RPMI8226 (cell line): ENCODE measurements at regions not wholly inside any gene's neighbourhood (a gene's known extent, or its start where the extent isn't known, plus 50 kb on each side); places are given as distances from the start of the nearest gene placed in this dataset.

Experiments
- DNase-seq: peaks from one replicate; pipeline ENCODE4 v3.0.0-alpha.2; 2015

DNA sequence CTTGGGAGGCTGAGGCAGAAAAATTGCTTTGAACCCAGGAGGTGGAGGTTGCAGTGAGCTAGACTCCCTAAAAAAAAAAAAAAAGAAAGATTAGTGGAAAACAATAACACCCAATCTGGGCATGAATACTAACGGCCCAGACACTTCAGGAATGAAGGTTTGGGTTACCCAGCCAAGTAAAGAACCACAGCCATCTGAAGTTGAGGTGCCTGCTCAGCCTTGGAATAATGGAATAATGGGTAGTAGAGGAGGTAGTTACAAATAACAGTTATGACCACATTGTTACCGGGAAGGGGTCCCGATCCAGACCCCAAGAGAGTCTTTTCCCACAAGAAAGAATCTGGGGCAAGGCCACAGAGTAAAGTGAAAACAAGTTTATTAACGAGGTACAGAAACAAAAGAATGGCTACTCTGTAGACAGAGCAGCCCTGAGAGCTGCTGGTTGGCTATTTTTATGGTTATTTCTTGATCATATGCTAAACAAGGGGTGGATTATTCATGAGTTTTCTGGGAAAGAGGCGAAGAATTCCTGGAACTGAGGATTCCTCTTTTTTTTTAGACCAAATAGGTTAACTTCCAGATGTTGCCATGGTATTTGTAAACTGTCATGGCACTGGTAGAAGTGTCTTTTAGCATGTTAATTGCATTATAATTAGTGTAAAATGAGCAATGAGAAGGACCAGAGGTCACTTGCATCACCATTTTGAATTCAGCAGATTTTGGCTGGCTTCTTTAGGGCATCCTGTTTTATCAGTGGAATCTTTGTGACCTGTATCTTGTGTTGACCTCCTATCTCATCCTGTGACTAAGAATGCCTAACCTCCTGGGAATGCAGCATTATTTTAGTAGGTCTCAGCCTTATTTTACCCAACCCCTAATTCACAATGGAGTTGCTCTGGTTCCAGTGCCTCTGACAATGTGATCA, 96.2 kb upstream of the HAAO start:
- no peak for DNase-seq

DNA sequence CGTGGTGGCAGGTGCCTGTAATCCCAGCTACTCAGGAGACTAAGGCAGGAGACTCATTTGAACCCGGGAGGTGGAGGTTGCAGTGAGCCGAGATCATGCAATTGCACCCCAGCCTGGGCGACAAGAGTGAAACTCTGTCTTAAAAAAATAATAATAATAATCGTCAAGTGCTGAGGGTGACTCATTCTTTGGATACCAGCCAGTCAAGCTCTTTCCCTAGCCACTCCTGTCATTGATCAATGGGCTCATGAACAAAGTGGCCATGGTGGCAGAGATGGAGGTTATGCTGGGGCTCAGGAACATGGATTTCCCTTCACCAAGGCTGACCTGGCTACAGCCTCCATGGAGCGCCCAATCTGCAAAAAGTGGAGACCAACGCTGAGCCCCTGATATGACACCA, 94.5 kb upstream of the HAAO start:
- no peak for DNase-seq

DNA sequence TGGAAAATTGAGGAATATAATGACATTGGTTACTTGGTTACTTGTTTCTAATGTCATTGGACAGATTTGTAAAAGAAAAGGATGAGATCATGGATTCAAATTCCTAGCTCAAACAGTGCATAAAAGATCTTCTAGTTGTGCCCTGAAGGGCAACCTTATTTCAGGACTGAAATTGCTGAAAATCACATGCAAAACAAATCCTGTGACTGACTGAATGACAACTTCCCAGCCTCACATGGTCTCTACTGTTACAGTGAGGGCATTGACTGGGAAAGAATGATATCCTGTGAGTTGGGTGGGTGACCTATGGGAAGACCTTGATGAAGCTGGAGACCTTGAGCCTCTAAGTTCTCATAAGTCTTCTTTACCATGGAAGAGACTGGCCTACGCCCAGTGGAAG, 90.4 kb upstream of the HAAO start:
- no peak for DNase-seq

DNA sequence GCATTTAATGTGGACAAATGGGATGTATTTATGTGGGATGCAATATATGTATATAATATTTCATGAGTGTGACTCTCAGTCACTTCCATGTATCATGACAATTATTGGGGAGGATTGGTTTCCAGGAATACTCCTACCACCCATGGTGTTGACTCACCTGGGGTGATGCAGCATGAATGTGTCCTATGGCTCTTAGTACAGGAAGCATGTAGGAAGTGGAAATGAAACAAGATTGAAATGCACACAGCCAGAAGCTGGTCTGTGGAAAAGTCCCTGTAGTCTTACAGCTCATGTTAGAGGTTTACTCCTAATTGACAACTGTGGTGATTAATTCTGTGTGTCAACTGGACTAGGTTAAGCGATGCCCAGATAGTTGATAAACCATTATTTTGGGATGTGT, 89.3 kb upstream of the HAAO start:
- DNase-seq, result no peak

DNA sequence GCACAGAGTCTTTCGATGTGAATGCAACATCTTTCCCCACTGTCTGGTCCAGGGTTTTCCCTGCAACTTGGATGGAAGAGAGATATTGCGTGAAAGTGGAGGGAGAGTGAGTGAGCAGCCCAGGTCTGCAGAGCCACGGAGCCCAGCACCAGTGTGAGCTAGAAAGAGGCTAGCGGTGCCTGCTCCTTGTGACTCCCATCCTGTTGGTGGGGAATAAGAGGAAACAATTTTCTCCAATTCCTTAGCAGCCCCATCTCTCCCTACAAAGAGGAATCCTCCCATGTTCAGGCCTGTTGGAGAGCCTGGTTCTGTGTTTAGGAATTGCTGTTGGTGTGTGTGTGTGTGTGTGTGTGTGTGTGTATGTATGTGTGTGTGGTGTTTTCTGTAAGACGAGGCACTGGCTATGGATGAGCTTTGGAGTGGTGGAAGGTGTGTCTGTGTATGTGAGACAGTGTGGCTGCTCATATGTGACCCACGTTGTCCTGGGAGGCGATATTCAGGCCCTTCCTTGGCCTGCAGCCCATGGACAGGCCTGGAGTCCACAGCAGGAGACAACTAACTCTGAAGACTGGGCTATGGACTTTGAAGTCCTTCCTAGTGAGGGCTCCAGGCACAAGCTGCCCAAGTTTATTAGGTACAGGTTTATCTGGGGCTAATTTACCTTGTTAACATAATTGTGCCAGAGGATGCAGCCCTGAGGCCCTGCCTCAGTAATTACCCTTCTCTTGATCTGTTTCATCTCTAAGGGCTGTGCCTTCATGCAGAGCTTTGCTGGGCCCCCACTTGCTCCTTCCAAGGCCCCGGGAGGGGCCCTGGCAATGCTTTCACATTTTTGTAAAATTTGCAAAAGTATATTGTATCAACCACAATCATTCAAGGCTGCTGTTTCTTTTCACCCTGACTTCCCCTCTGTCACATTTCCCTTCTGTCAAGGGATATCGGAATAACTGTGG, 88.6 kb upstream of the HAAO start:
- DNase-seq, result no peak

DNA sequence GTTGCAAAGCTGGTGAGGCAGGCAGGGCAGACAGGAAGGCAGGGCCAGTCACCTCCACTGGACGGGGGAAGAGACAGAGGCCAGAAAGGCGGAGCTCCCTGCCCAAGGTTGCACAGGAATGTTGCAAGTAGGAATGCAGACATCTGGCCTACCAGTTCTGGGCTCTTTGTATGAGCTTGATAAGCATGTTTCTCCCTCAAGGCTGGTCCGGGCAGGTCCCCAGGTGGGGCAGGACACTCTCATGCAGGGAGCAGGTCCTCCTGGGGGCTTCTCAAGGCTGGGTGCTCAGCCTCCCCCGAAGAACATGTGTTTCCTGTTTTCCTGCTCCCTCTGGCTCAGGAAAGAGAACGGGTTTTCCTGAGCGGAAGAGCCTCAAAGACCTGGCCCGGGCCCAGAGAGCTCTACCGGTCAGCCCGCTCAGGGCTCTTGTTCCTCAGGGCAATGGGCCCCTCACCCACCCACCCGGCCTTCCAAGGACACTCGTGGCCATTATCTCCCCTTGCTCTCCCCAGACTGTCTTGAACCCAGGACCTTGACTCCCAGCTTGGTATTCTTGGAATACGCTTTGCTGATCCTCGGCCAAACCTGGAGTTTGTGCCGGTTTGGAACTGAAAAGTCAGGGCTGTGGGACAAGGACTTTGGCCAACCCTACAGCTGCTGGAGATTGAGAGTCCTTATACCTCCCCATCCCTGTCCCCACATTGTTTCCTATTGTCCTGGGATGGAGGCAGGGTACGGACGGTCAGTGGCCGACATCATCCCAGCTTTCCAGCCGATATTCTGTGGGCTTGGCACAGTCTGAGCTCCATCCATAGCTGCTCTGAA, 87.7 kb upstream of the HAAO start:
- DNase-seq, result no peak

DNA sequence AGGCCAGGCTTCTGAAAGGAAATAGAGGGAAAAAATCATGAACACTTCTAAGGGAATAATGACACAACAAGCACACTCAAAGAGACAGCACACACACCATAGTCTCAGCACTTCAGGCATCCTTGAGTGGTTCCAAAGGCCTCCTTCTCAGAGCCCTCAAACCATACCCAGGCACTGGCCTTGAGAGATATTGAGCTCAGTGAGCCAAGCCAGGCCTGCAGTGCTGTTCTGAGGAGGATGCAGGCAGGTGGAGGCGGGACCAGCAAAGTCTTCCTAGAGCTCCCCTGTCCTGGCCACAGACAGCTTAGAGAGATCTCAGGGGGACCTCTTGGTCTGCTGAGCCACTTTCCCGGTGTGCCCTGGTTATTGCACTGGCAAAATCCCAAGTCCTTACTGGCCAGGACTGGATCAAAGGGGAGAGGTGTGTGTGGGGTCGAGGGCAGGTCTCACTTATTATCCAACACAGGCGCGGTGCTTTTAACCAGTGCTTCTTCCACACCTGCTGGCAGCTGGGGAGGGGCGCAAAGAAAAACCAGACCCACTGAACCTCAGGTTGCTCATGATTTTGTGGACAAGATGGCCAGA, 86.8 kb upstream of the HAAO start:
- no peak for DNase-seq

DNA sequence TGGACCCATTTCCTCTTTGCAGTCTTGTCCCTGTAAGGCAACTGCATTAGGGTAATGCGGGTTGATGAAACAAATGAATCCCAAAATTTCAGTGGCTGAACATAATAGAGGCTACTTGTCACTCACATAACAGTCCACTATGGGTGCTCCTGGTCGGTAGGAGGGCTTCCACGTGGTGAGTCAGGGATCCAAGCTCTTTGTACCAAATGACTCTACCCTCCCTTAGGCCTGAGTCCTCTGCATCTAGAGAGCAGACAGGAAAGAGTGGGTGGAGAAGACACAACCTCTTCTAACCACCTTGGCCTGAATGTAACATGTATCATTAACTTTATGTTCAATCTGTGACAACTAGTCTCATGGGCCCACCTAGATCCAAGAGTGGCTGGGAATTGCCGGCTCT, 86.2 kb upstream of the HAAO start:
- DNase-seq, result no peak

DNA sequence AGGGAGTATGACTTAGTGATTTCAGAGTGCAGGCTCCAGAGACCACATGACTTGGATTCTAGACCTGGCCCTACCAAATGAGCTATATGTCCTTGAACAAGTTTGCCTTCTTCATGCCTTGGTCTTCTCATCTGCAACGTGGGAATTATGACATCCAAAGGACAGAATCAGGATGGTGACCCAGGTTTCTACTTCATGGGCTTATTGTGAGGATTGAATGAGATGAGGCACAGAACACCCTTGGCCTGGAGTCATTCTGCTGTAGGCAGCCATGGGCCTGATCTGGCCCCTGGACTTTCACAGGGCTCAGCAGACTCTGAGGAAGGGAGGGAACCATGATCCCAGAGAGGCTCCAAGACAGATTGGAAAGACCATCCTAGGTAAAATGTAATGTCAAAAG, 85.6 kb upstream of the HAAO start:
- no peak for DNase-seq

DNA sequence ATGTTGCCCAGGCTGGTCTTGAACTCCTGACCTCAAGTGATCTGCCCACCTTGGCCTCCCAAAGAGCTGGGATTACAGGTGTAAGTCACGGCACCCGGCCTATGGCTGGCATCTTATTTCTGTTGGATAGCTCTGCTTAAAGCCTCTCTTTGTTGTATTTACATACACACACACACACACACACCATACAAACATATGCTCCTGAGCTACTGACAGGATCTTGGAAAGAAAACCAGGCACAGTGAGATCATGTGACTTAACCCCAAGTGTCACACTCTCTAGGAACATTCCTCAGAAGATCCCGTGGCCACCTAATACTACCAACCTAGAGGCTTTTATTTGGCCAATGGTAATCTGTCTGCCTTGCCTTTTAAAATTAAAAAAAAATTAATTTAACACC, 85.1 kb upstream of the HAAO start:
- DNase-seq, result no peak

DNA sequence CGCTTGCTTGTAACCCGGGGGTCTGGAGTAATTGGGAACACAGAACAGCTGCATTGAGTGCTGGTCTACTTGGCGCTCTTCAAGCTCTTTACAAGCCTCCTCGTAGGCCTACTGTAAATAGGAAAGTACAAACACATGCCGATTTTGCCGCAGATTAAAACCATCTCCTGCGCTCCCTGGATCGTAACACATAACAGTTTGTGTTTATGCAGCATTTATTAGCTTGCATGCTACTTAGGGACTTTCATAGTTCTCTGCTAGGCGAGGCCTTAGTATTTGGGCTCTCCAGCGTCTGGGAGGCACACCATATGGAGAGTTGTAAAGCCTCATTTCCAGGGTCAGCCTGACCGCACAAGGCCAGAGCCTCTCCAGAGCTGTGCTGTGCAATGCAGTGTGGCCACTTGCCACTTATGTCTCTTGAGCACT, 84.0 kb upstream of the HAAO start:
- no peak for DNase-seq

DNA sequence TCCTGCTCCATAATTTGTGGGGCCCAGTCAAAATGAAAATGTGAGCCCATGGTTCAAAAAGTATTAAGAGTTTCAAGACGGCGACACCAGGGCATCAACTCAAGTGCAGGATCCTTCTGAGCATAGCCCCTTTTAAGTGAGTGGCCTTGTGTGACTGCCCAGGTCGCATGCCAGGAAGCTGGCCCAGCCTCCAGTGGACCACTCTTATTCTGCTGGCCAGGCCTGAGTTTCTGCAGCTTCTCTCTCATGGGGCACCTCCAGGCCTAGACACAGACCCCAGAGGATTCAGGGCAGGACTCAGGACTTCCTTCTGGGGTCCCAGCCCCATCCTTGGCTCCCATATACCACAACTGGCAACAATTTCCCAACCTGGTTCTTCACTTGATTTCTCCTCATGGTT, 83.5 kb upstream of the HAAO start:
- no peak for DNase-seq

DNA sequence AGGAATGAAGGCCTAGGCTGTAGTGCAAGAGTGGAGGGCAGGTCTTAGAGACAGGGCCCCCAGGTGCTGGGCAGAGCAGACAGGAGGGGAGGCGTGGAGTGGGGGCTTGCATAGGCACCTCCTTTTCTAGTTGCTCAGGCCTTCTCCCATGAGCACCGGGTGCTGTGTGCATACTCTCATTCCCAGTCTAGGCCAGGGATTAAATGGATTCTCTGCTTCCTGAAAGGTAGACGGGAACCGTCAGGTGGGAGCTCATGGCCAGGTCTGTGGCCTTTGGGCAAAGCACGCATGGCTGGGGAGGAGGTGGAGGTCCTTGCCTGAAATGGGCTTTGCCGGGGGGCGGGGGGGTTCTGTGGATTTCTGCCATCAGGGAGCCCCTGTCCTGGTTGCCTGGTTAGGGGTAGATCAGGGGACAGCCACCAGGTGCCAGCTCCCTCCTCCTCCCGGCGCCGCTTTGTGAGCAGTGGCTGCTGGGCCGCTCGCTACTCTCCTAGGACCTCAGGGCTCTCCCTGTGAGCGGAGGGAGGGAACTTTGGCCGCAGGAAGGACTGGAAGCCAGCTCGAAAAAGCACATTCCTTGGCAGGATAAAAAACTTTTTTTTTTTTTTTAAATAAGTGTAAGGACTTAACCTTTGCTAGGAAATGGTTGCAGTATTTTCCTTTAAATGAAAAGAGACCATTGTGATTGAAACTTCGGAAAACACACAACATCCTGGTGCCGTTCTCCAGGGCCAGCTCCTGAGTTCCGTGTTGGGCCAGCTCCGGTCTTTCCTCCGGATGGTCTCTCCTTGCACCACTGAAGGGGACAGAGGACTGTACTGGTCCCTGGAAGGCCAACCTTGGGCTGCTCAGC, 82.8 kb upstream of the HAAO start:
- no peak for DNase-seq

DNA sequence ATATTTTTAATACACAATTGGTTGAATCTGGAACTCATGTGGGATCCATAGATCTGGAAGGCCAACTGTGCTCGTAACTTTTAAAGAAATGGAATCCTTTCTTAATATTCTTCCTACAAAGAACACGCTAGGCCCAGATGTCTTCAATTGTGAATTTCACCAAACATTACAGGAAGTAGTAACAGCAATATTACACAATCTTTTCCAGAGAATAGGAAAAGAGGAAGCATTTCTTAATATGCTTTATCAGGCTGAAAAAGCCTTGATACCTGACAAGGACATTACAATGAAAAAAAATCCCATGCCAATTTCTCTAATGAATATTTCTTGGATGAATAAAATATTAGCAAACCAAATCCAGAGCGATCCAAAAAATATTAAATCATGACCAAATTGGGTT, 80.3 kb upstream of the HAAO start:
- DNase-seq, result no peak

DNA sequence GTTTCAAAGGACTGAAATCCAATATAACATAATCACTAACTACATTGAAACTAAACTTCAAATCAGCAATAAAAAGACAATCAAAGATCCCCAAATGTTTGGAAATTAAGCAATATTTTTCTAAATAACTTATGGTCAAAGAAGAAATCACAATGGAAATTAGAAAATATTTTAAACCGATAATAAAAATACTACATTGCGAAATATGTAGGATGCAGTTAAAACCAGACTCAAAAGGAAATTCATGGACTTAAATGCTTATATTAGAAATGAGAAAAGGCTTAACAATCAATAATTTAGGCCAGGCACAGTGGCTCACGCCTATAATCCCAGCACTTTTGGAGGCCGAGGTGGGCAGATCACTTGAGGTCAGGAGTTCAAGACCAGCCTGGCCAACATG, 79.0 kb upstream of the HAAO start:
- no peak for DNase-seq

DNA sequence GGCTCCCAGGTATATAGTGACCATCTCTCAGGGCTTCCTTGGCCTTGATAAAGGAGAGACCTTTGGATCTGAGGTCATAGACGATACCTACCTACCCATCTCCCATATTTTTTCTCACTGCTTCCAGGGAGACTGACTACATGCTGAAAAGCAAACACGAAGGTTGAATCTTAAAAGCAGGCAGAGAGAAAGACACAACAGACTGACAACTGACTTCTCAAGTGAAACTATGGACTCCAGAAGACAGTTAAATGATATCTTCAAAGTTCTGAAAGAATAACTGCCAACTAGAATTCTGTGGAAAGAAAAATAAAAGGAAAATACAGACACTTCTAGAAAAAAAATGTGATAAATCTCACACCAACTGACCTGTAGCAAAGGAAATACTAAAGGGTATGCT, 76.5 kb upstream of the HAAO start:
- DNase-seq, result no peak

DNA sequence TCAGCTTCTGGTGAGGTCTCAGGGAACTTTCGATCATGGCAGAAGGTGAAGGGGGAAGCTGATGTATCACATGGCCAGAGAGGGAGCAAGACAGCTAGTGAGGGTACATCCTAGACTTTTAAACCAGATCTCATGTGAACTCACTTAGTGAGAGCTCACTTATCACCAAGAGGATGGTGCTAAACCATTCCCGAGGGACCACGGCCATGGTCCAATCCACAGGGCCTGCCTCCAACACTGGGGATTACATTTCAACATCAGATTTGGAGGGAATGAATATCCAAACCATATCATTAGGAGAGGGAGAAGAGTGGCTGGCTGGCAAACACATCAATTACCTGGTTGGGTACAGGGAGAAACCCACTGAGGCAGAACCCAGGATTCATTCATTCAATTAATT, 75.7 kb upstream of the HAAO start:
- DNase-seq, result no peak

DNA sequence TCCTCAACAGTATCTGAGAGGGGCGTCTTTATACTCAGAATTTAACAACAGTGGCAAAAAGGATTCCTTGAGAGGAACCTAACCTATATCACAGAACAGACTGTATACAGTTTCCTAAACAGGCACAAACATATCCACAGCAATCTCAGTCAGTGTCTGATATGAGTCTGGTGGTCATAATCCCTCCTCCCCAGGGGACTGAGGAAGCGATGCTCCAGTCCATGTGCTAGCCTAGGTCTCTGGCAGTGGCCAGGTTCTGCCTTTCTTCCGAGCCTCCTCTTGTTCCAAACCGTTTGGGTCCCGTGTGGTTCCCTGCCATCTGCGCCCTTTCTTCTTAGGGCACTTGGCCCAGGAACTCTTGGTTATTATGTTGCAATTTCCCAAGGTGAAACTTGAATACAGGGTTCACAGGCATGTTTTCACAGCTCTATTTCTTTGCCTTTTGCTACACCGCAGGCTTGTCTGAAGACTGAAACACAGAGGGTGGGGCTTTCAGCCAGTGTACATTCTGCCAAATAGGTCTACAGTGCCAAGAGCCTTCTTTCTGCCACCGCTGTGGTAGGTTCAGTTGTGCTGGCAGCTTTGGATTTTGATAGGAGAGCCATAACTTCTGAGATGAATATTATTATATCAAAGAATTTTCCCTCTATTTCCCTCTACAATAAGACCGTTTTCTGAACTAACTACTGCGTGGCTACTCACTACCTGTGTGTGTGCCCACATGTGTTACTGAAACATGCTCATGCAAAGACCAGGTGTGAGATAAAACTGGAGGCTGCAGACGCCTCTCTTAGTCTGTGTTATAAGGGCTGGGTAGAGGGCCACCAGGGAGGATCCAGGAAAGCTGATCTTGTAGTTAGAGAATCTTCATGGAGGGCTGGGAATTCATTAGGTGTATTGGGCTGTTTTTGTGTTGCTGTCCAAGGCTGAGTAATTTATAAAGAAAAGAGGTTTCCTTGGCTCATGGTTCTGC, 75.0 kb upstream of the HAAO start:
- DNase-seq, result no peak

DNA sequence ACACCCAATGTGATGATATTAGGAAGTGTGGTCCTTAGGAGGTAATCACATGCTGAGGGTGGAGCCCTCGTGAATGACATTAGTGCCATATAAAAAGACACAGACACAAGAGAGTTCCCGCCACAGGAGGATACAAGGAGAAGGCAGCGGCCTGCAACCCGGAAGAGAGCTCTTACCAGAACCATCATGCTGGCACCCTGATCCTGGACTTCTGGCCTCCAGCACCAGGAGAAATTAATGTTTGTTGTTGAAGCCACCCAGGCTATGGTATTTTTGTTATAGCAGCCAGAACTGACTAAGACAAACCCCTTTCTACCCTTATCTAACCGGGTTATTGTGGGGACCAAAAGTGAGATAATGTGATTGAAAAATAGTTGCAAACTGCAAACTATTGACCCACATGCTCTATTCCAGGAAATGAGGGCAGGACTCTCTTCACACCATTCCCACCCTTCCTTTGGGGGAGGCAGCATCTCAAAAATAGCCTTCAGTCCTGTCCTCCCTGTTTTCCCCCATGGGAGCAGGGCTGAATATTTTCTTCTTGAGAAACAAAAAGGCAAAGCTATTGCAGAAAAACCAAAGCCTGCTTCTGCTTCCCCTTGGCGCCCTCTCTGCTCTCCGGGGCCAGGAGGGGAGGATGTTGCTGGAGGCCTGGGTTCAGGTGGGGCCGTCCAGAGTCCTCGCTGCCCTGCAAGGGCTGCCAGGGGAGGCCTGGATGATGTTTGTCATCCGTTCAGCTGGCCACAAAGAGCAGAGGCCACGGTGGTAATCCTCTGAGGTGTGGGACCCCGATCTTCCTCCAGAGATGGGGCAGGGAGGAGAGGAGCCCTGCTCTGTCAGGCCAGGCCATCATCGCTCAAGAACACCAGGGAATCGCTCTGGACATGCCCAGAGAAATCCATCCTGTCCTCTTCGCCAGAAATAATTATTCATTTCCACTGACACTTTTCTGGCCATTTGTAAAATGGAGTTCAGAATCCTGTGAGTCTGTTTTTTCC, 73.8 kb upstream of the HAAO start:
- no peak for DNase-seq
